ENCODE measurements at regions not wholly inside any gene's neighbourhood (a gene's known extent, or its start where the extent isn't known, plus 50 kb on each side); places are given as distances from the start of the nearest gene placed in this dataset.

DNA sequence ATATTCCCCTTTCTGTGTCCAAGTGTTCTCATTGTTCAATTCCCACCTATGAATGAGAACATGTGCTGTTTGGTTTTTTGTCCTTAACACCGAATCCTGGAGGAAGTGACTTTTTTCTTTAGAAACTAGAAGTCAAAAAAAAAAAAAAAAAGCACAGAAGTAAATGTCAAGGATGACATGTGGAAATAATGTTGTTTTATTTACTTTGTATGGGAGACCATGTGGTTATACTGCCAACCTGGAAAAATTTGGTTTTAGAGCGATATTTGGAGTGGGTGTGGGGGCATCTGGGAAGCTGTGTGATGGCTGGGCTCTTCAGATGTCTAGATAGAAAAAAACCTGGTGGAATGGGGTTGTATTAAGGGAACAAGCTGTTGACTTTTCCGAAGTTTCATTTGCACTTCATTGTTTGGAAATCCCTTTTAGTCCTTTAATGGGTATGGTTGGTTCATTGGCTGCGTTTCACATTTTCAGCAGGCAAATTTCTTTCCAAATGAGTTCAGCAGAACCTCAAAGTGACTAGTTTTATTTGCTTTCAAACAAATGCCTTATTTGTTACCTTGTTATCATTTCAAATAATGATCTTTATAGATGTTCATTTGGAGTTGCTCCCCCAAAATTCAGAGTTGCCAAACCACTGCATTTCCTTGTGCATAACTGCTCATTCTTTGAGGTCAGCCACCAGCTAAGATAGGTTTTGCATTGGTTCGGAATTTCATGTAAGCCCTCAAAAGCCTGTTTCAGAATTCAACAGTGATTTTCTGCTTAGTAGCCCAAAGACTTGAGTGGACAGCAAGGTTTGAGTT is 508.2 kb downstream of the METTL15 start:
- H3K27me3 ChIP-seq, result no peaks in the 10 kb centered on the region
- H3K36me3 ChIP-seq, result no peaks in the 10 kb centered on the region
- intact Hi-C loops (cut with DNase I; ENCODE audit: low total_unique reads), result no loop called here
- no peak overlapping the region for H3K27ac ChIP-seq
- H3K4me3 ChIP-seq, result no peak overlapping the region
- TF ChIP-seq POLR2A (IDR thresholded peaks at IDR 0.05) (no peak), POLR2AphosphoS5 (IDR thresholded peaks at IDR 0.05) (no peak)
- TF ChIP-seq, protein P1, sequence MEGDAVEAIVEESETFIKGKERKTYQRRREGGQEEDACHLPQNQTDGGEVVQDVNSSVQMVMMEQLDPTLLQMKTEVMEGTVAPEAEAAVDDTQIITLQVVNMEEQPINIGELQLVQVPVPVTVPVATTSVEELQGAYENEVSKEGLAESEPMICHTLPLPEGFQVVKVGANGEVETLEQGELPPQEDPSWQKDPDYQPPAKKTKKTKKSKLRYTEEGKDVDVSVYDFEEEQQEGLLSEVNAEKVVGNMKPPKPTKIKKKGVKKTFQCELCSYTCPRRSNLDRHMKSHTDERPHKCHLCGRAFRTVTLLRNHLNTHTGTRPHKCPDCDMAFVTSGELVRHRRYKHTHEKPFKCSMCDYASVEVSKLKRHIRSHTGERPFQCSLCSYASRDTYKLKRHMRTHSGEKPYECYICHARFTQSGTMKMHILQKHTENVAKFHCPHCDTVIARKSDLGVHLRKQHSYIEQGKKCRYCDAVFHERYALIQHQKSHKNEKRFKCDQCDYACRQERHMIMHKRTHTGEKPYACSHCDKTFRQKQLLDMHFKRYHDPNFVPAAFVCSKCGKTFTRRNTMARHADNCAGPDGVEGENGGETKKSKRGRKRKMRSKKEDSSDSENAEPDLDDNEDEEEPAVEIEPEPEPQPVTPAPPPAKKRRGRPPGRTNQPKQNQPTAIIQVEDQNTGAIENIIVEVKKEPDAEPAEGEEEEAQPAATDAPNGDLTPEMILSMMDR (IDR thresholded peaks at IDR 0.05), result no peak
- no peaks in the 10 kb centered on the region for H3K4me1 ChIP-seq
- no peaks in the 10 kb centered on the region for H3K9me3 ChIP-seq
- no peak for DNase-seq (ENCODE audit: low spot score in 2 of 2)

DNA sequence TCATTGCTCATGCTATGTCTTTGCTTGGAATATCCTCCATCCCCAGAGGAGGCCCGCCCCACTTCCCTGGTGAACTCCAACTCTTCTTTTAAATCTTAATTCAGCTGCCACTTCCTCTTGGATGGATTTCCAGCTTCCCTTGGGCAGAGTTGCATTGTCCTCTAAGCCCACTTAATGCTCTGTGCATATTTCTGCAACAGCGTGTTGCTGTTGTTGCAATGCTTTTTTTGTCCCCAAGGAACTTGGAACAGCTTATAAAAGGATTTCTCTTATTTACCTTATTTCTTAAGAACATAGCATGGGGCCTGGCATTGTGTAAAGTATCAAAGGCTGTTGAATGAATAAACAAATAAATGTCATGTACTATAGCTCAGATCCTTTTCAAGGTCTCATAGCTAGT is 507.4 kb downstream of the METTL15 start:
- no peak for DNase-seq (ENCODE audit: low spot score in 2 of 2)
- no peak for TF ChIP-seq POLR2AphosphoS5 (IDR thresholded peaks at IDR 0.05)
- TF ChIP-seq POLR2A (IDR thresholded peaks at IDR 0.05), result no peak
- TF ChIP-seq, protein P1 (IDR thresholded peaks at IDR 0.05), result no peak
- H3K4me1 ChIP-seq, result no peaks in the 10 kb centered on the region
- H3K27me3 ChIP-seq, result no peaks in the 10 kb centered on the region
- H3K27ac ChIP-seq, result no peak overlapping the region
- intact Hi-C loops (cut with DNase I; ENCODE audit: low total_unique reads), result no loop called here
- no peak overlapping the region for H3K4me3 ChIP-seq
- H3K36me3 ChIP-seq, result no peaks in the 10 kb centered on the region
- H3K9me3 ChIP-seq, result no peaks in the 10 kb centered on the region

DNA sequence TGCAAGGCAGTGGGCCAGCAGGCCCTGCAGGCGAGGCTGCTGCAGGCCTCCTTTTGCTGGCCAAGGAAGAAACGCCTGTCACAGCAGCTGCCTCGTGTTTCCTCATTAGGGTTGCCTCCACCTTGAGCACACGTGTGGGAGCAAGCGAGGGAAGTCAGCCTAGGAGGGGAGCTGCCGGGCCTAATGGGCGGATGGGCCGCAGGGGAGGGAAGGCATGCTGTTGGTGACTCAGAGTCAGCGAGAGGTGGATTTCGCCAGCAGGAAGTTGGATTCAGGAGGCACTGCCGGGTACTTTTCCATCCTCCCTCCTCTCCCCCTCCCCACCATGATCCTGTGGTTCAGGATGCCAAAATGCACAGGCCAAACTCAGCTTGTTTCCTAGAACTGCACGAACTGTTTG is 498.7 kb downstream of the METTL15 start:
- intact Hi-C loops (cut with DNase I; ENCODE audit: low total_unique reads), result no loop called here
- Histone ChIP-seq H3K4me1 (no peaks in the 10 kb centered on the region), H3K9me3 (no peaks in the 10 kb centered on the region), H3K27ac (no peak overlapping the region), H3K4me3 (no peak overlapping the region), H3K36me3 (no peaks in the 10 kb centered on the region), H3K27me3 (no peaks in the 10 kb centered on the region)
- no peak for DNase-seq (ENCODE audit: low spot score in 2 of 2)
- TF ChIP-seq POLR2A (IDR thresholded peaks at IDR 0.05) (no peak), POLR2AphosphoS5 (IDR thresholded peaks at IDR 0.05) (no peak)
- TF ChIP-seq, protein P1 (IDR thresholded peaks at IDR 0.05), result no peak

DNA sequence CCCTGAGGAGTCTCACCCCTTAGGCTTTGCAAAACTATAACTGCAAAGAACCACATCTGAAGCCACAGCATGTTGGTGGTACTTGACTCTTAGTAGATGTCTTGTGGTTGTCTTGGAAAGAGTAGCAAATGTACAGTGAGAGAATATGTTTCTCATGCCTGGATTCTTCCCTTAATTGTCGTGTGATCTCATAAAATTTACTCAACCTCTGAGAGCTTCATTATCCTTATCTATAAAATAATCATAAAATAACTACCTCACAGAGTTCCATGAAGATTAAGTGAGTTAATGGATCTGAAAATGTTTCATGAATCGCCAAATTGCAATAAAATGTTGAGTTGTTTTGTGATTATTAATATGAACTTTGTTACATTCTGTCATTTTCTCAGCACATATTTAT is 491.5 kb downstream of the METTL15 start:
- no peak overlapping the region for H3K4me3 ChIP-seq
- TF ChIP-seq, protein P1 (IDR thresholded peaks at IDR 0.05), result no peak
- TF ChIP-seq POLR2A (IDR thresholded peaks at IDR 0.05), result no peak
- no peak for TF ChIP-seq POLR2AphosphoS5 (IDR thresholded peaks at IDR 0.05)
- H3K36me3 ChIP-seq, result no peaks in the 10 kb centered on the region
- H3K27me3 ChIP-seq, result no peaks in the 10 kb centered on the region
- H3K9me3 ChIP-seq, result no peaks in the 10 kb centered on the region
- DNase-seq (ENCODE audit: low spot score in 2 of 2), result no peak
- H3K4me1 ChIP-seq, result no peaks in the 10 kb centered on the region
- intact Hi-C loops (cut with DNase I; ENCODE audit: low total_unique reads), result no loop called here
- no peak overlapping the region for H3K27ac ChIP-seq

DNA sequence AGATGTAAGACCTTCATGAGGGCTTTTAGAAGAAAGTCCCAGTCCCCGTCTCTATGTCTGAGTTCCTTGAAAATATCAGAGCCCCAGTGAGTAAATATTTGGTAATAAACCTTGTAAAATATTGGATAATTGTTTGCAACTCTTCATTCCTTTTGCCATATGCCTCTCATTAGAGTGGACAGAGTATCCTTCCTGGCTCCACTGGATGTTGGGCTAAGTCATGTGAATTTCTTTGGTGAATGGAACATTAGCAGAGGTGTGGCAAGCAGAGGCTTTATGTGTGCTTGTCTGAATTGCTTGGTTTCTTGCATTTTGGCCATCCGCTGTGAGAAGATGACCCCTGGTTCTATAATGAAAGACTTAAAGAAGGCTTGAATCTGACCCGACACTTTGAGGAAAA is 490.3 kb downstream of the METTL15 start:
- DNase-seq (ENCODE audit: low spot score in 2 of 2), result no peak
- no peak overlapping the region for H3K27ac ChIP-seq
- H3K27me3 ChIP-seq, result no peaks in the 10 kb centered on the region
- intact Hi-C loops (cut with DNase I; ENCODE audit: low total_unique reads), result no loop called here
- no peaks in the 10 kb centered on the region for H3K4me1 ChIP-seq
- H3K4me3 ChIP-seq, result no peak overlapping the region
- H3K9me3 ChIP-seq, result no peaks in the 10 kb centered on the region
- H3K36me3 ChIP-seq, result no peaks in the 10 kb centered on the region
- TF ChIP-seq, protein P1 (IDR thresholded peaks at IDR 0.05), result no peak
- no peak for TF ChIP-seq POLR2AphosphoS5 (IDR thresholded peaks at IDR 0.05)
- TF ChIP-seq POLR2A (IDR thresholded peaks at IDR 0.05), result no peak

Data from breast epithelium (tissue), 4 donors.